DOHH2 (cell line): ENCODE measurements at regions not wholly inside any gene's neighbourhood (a gene's known extent, or its start where the extent isn't known, plus 50 kb on each side); places are given as distances from the start of the nearest gene placed in this dataset.
"Not testable (repeated sequence)": the region's sequence is repeated elsewhere in the genome, so short reads cannot be mapped to it uniquely, and the experiment has no call there.

ENCODE experiments used
- H3F3A ChIP-seq: fragments of 200-600 bp; sonication (generic), shearing (Covaris generic); 2 replicates; pipeline ENCODE4 v1.6.0; 2016; ENCODE audit warnings: antibody characterized with exemption, mild to moderate bottlenecking; ENCODE audit not compliant: control insufficient read depth, insufficient read depth
- H3K27ac ChIP-seq: fragments of 200-600 bp; sonication (generic); 2 replicates; pipeline ENCODE4 v1.5.1; 2014; ENCODE audit warnings: low read depth, mild to moderate bottlenecking, low read length, moderate library complexity
- H3K27me3 ChIP-seq: fragments of 200-600 bp; sonication (generic); 2 replicates; pipeline ENCODE4 v1.6.1; 2014; ENCODE audit warnings: mild to moderate bottlenecking, low read length, mixed read lengths; ENCODE audit not compliant: control insufficient read depth
- H3K36me3 ChIP-seq: fragments of 200-600 bp; sonication (generic); 2 replicates; pipeline ENCODE4 v1.6.1; 2014; ENCODE audit warnings: mild to moderate bottlenecking, low read length, moderate library complexity, mixed read lengths; ENCODE audit not compliant: control insufficient read depth
- H3K4me1 ChIP-seq: fragments of 200-600 bp; sonication (generic); 2 replicates; pipeline ENCODE4 v1.6.1; 2014; ENCODE audit warnings: mild to moderate bottlenecking, low read length, mixed read lengths; ENCODE audit not compliant: control insufficient read depth
- H3K4me2 ChIP-seq: fragments of 200-600 bp; sonication (generic); 2 replicates; pipeline ENCODE4 v1.6.0; 2014; ENCODE audit warnings: mild to moderate bottlenecking, low read length, moderate library complexity
- H3K4me3 ChIP-seq: fragments of 200-600 bp; sonication (generic); 2 replicates; pipeline ENCODE4 v1.5.1; 2014; ENCODE audit warnings: mild to moderate bottlenecking, low read length, mixed read lengths
- H3K79me2 ChIP-seq: fragments of 200-600 bp; sonication (generic); 2 replicates; pipeline ENCODE4 v1.6.1; 2014; ENCODE audit warnings: mild to moderate bottlenecking, low read length, mixed read lengths; ENCODE audit not compliant: control insufficient read depth
- H3K9me2 ChIP-seq: fragments of 200-600 bp; sonication (generic); replicated peaks from 2 replicates; pipeline ENCODE4 v1.6.1; 2014; ENCODE audit warnings: mild to moderate bottlenecking, low read length, mixed read lengths; ENCODE audit not compliant: control insufficient read depth
- H3K9me3 ChIP-seq: fragments of 200-600 bp; sonication (generic); 2 replicates; pipeline ENCODE4 v1.6.1; 2014; ENCODE audit warnings: antibody characterized with exemption, low read length, mixed read lengths; ENCODE audit not compliant: control insufficient read depth, insufficient read depth
- H4K20me1 ChIP-seq: fragments of 200-600 bp; sonication (generic); 2 replicates; pipeline ENCODE4 v1.6.0; 2014; ENCODE audit warnings: low read depth, mild to moderate bottlenecking, antibody characterized with exemption, low read length, moderate library complexity; ENCODE audit not compliant: control insufficient read depth, insufficient read depth
- EZH2phosphoT487 ChIP-seq: fragments of 200-600 bp; sonication (generic); IDR thresholded peaks from 2 replicates; pipeline ENCODE4 v1.6.1; 2017; ENCODE audit warnings: borderline replicate concordance, mild to moderate bottlenecking, antibody characterized with exemption, low read length, moderate library complexity, mixed read lengths
- TF ChIP-seq, protein P1 (sequence below): fragments of 200-600 bp; sonication (generic); IDR thresholded peaks from one replicate; pipeline ENCODE4 v1.5.1; 2014; ENCODE audit warnings: antibody characterized with exemption, mild to moderate bottlenecking, low read depth, low read length; ENCODE audit not compliant: poor library complexity, severe bottlenecking

DNA sequence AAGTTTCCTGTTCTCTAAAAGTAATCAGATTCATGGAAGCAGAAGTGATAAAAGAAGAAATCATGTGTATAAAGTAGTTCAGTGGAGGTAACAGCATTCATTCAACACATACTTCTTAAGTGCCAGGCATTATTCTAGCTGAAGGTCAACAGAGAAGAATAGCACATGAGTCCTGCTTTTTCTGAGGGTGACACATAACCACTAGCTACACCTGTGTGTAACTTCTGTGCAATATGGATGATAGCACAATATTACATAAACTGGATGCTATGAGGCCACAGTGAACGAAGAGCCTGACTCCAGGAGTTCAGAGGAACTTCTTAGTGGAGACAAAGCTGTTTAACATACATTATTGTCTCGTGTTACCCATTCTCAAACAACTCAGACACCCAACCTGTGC is 114.3 kb upstream of the PCED1B start:
- no peaks in the 10 kb centered on the region for H3K9me2 ChIP-seq
- no peaks in the 10 kb centered on the region for H4K20me1 ChIP-seq
- no peak overlapping the region for H3K27ac ChIP-seq
- no peaks in the 10 kb centered on the region for H3K9me3 ChIP-seq
- TF ChIP-seq, protein P1, sequence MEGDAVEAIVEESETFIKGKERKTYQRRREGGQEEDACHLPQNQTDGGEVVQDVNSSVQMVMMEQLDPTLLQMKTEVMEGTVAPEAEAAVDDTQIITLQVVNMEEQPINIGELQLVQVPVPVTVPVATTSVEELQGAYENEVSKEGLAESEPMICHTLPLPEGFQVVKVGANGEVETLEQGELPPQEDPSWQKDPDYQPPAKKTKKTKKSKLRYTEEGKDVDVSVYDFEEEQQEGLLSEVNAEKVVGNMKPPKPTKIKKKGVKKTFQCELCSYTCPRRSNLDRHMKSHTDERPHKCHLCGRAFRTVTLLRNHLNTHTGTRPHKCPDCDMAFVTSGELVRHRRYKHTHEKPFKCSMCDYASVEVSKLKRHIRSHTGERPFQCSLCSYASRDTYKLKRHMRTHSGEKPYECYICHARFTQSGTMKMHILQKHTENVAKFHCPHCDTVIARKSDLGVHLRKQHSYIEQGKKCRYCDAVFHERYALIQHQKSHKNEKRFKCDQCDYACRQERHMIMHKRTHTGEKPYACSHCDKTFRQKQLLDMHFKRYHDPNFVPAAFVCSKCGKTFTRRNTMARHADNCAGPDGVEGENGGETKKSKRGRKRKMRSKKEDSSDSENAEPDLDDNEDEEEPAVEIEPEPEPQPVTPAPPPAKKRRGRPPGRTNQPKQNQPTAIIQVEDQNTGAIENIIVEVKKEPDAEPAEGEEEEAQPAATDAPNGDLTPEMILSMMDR: no peak
- no peak for TF ChIP-seq EZH2phosphoT487
- no peaks in the 10 kb centered on the region for H3K4me1 ChIP-seq
- H3F3A ChIP-seq: no peaks in the 10 kb centered on the region
- H3K4me2 ChIP-seq: no peak overlapping the region
- H3K79me2 ChIP-seq: no peaks in the 10 kb centered on the region
- H3K27me3 ChIP-seq: no peaks in the 10 kb centered on the region
- H3K4me3 ChIP-seq: no peak overlapping the region
- H3K36me3 ChIP-seq: no peaks in the 10 kb centered on the region

DNA sequence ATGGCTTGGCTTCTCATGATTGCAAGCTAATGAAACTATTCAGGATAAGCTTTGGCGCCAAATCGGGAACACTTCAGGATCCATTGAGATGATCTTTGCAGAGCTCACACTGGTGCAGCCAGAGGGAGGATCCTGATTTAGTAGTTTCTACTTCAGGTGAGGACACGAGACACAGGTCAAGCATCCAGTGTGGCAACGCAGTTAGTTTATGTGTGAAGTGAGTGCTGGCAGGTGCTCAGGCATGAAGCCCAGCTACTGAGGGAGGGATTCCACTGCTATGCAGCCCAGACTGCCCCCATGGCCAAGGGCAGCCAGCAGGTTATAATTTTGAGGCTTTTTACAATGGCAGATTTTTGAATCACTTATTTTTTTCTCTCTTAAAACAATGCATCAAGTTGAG is 113.5 kb upstream of the PCED1B start:
- Histone ChIP-seq H3K9me2 (no peaks in the 10 kb centered on the region), H3K4me1 (no peaks in the 10 kb centered on the region), H3K4me3 (no peak overlapping the region), H3K27me3 (no peaks in the 10 kb centered on the region), H3K36me3 (no peaks in the 10 kb centered on the region), H3K79me2 (no peaks in the 10 kb centered on the region), H4K20me1 (no peaks in the 10 kb centered on the region), H3K4me2 (no peak overlapping the region), H3K27ac (no peak overlapping the region), H3K9me3 (no peaks in the 10 kb centered on the region), H3F3A (no peaks in the 10 kb centered on the region)
- TF ChIP-seq, protein P1: no peak
- TF ChIP-seq EZH2phosphoT487: no peak

DNA sequence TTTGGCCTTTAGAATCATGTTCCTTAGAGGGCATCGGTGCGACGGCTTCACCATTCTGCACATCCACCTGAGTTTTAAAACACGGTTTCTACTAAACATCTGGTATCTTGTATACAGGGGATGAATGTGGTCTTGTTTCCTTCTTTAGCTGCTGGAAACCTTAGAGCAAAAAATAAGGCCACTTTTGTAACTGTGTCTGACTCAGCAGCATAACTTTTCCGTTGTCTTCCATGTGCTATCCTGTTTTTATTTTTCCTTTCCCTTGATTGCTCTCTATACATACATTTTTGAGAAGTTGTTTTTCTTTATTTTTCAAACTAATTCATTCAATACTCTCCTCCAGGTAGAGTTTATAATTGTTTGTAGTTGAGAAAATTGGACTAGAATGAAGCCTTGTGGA is 108.8 kb upstream of the PCED1B start:
- Histone ChIP-seq H3K27ac (no peak overlapping the region), H3F3A (no peaks in the 10 kb centered on the region), H4K20me1 (no peaks in the 10 kb centered on the region), H3K79me2 (no peaks in the 10 kb centered on the region), H3K4me3 (no peak overlapping the region), H3K4me2 (no peak overlapping the region), H3K4me1 (no peaks in the 10 kb centered on the region), H3K36me3 (no peaks in the 10 kb centered on the region), H3K9me2 (no peaks in the 10 kb centered on the region), H3K9me3 (no peaks in the 10 kb centered on the region), H3K27me3 (no peaks in the 10 kb centered on the region)
- no peak for TF ChIP-seq EZH2phosphoT487
- TF ChIP-seq, protein P1: no peak

DNA sequence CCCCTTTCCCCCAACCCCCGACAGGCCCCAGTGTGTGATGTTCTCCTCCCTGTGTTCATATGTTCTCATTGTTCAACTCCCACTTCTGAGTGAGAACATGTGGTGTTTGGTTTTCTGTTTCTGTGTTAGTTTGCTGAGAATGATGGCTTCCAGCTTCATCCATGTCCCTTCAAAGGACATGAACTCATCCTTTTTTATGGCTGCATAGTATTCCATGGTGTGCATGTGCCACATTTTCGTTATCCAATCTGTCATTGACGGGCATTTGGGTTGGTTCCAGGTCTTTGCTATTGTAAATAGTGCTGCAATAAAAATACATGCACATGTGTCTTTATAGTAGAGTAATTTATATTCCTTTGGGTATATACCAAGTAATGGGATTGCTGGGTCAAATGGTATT is 105.5 kb upstream of the PCED1B start:
- not testable (repeated sequence) for H4K20me1 ChIP-seq, H3K4me3 ChIP-seq, H3K79me2 ChIP-seq, H3K36me3 ChIP-seq, H3K9me2 ChIP-seq, H3K4me1 ChIP-seq, H3K4me2 ChIP-seq, H3K27me3 ChIP-seq, H3K9me3 ChIP-seq, H3F3A ChIP-seq, H3K27ac ChIP-seq
